DMS 273 (cell line): ENCODE measurements at regions not wholly inside any gene's neighbourhood (a gene's known extent, or its start where the extent isn't known, plus 50 kb on each side); places are given as distances from the start of the nearest gene placed in this dataset.

Experiments used
- DNase-seq: peaks from one replicate; lab custom pipeline; 2025; ENCODE audit not compliant: unreplicated experiment; lab: John Stamatoyannopoulos, UW

DNA sequence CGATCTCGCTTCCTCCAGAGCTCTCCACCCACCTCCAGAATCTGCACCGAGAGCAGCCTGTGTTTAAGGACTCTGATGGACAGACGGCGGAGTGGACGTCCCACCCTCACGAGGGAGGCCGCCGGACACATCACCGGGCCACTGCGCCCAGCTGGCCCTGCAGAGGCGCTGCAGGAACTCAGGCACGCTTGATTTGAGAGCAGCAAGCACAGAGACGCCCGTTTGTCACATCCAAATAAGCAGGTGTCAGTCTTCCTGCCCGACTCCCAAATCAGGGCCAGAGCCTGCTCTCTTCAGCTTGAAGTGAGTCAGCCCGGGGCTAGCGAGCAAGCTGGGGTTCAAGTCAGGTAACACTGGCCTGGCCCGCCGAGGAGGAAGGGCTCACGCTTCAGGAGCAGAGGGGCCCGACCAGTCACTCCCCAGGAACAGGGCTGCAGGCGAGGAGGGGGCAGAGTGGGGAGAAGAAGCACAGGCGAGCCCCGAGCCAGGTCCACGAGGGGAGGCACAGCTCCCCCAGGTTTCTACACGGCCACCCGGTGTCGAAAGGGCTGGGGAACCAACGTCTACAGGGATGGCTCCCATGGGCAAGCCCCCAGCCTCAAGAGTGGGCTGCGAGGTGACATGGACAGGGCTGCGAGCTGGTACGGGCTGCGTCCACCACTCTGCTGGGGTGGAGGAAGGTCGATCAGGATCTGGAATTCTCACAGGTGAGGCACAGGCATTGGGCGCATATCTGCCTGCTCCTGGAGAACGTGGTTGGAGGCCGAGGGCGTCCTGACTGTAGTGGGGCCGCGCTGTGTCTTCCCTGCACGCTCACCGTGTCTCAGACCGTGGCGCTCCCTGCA lies 52.5 kb upstream of the CTDP1 start:
- no peak for DNase-seq

- no peak for DNase-seq
These were observed 51.8 kb upstream of the CTDP1 start for GRCh38 chr18:79627750-79628294.

DNA sequence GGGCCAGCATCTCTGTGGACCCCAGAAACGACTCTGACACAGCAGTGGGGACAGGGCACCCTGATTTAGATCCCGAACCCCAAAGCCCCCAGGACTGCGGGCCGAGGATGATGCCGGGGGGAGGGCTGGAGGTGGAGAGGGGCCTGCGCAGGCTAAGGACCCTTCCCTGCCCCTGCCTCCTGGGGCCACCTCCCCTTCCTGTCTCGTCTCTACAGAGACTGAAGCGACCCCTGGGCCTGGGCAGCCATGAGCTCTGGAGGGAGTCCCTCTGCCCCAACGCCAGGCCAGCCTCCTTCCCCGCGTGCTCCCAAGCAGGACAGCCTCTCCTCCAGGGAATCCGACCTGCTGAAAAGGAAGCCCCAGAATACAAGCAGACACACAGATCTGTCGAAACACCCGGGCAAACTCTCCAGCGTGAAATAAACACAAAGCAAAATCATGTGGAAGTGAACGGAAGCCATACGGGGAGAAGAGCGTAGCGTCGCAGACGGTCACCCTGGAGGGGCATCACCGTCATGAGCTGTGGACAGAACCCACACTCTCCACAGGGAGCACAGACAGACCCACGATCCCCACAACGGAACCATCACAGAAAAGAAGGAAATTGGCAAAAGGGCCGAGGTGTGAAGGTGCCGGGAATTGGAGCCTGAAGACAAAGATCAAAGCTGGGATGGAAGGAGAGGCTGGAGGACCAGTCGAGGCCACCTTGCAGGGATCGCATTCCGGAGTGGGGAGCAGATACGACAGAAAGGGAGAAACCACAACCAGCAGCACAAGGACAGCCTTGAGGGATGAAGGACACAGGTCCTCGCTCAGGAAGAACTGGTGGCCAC lies 51.0 kb upstream of the CTDP1 start:
- no peak for DNase-seq

GRCh38 chr18:79629249-79629558 lies 50.4 kb upstream of the CTDP1 start:
- no peak for DNase-seq

- no peak for DNase-seq
These were observed 50.0 kb upstream of the CTDP1 start for GRCh38 chr18:79629606-79630005.
